DOHH2 (cell line): ENCODE measurements at regions not wholly inside any gene's neighbourhood (a gene's known extent, or its start where the extent isn't known, plus 50 kb on each side); places are given as distances from the start of the nearest gene placed in this dataset.

Experiments used
- H3F3A ChIP-seq: fragments of 200-600 bp; sonication (generic), shearing (Covaris generic); 2 replicates; pipeline ENCODE4 v1.6.0; 2016; ENCODE audit warnings: antibody characterized with exemption, mild to moderate bottlenecking; ENCODE audit not compliant: control insufficient read depth, insufficient read depth
- H3K27ac ChIP-seq: fragments of 200-600 bp; sonication (generic); 2 replicates; pipeline ENCODE4 v1.5.1; 2014; ENCODE audit warnings: low read depth, mild to moderate bottlenecking, low read length, moderate library complexity
- H3K27me3 ChIP-seq: fragments of 200-600 bp; sonication (generic); 2 replicates; pipeline ENCODE4 v1.6.1; 2014; ENCODE audit warnings: mild to moderate bottlenecking, low read length, mixed read lengths; ENCODE audit not compliant: control insufficient read depth
- H3K36me3 ChIP-seq: fragments of 200-600 bp; sonication (generic); 2 replicates; pipeline ENCODE4 v1.6.1; 2014; ENCODE audit warnings: mild to moderate bottlenecking, low read length, moderate library complexity, mixed read lengths; ENCODE audit not compliant: control insufficient read depth
- H3K4me1 ChIP-seq: fragments of 200-600 bp; sonication (generic); 2 replicates; pipeline ENCODE4 v1.6.1; 2014; ENCODE audit warnings: mild to moderate bottlenecking, low read length, mixed read lengths; ENCODE audit not compliant: control insufficient read depth
- H3K4me2 ChIP-seq: fragments of 200-600 bp; sonication (generic); 2 replicates; pipeline ENCODE4 v1.6.0; 2014; ENCODE audit warnings: mild to moderate bottlenecking, low read length, moderate library complexity
- H3K4me3 ChIP-seq: fragments of 200-600 bp; sonication (generic); 2 replicates; pipeline ENCODE4 v1.5.1; 2014; ENCODE audit warnings: mild to moderate bottlenecking, low read length, mixed read lengths
- H3K79me2 ChIP-seq: fragments of 200-600 bp; sonication (generic); 2 replicates; pipeline ENCODE4 v1.6.1; 2014; ENCODE audit warnings: mild to moderate bottlenecking, low read length, mixed read lengths; ENCODE audit not compliant: control insufficient read depth
- H3K9me2 ChIP-seq: fragments of 200-600 bp; sonication (generic); replicated peaks from 2 replicates; pipeline ENCODE4 v1.6.1; 2014; ENCODE audit warnings: mild to moderate bottlenecking, low read length, mixed read lengths; ENCODE audit not compliant: control insufficient read depth
- H3K9me3 ChIP-seq: fragments of 200-600 bp; sonication (generic); 2 replicates; pipeline ENCODE4 v1.6.1; 2014; ENCODE audit warnings: antibody characterized with exemption, low read length, mixed read lengths; ENCODE audit not compliant: control insufficient read depth, insufficient read depth
- H4K20me1 ChIP-seq: fragments of 200-600 bp; sonication (generic); 2 replicates; pipeline ENCODE4 v1.6.0; 2014; ENCODE audit warnings: low read depth, mild to moderate bottlenecking, antibody characterized with exemption, low read length, moderate library complexity; ENCODE audit not compliant: control insufficient read depth, insufficient read depth
- EZH2phosphoT487 ChIP-seq: fragments of 200-600 bp; sonication (generic); IDR thresholded peaks from 2 replicates; pipeline ENCODE4 v1.6.1; 2017; ENCODE audit warnings: borderline replicate concordance, mild to moderate bottlenecking, antibody characterized with exemption, low read length, moderate library complexity, mixed read lengths
- TF ChIP-seq, protein P1 (sequence below): fragments of 200-600 bp; sonication (generic); IDR thresholded peaks from one replicate; pipeline ENCODE4 v1.5.1; 2014; ENCODE audit warnings: antibody characterized with exemption, mild to moderate bottlenecking, low read depth, low read length; ENCODE audit not compliant: poor library complexity, severe bottlenecking

DNA sequence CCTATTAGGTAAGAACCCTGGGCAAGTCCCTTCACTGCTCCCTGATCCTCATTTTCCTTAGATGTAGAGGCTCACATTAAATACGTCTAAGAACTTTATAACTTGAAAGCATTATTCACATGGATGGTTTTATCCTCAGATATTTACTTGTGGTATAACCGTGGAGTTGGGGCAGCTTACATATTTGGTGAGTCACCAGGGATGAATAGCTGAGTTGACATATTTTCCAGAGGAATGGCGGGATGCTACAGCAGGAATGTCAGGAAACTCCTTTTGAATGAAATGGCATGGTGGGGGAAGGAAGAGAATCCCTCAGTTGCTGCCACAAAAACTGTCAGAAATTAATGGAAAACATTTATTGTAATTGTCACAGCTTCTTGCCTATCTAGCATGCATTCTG is 165.3 kb upstream of the RPS6KA3 start:
- Histone ChIP-seq H3K4me1 (no peaks in the 10 kb centered on the region), H3K27me3 (0 out of 2 replicates have a peak, but pooled peaks cover 2% of the 10 kb centered on the region), H3K79me2 (no peaks in the 10 kb centered on the region), H3K27ac (no peak overlapping the region), H3K4me2 (no peak overlapping the region), H4K20me1 (no peaks in the 10 kb centered on the region), H3F3A (no peaks in the 10 kb centered on the region), H3K4me3 (no peak overlapping the region), H3K9me3 (no peaks in the 10 kb centered on the region), H3K36me3 (no peaks in the 10 kb centered on the region), H3K9me2 (no peaks in the 10 kb centered on the region)
- TF ChIP-seq, protein P1, sequence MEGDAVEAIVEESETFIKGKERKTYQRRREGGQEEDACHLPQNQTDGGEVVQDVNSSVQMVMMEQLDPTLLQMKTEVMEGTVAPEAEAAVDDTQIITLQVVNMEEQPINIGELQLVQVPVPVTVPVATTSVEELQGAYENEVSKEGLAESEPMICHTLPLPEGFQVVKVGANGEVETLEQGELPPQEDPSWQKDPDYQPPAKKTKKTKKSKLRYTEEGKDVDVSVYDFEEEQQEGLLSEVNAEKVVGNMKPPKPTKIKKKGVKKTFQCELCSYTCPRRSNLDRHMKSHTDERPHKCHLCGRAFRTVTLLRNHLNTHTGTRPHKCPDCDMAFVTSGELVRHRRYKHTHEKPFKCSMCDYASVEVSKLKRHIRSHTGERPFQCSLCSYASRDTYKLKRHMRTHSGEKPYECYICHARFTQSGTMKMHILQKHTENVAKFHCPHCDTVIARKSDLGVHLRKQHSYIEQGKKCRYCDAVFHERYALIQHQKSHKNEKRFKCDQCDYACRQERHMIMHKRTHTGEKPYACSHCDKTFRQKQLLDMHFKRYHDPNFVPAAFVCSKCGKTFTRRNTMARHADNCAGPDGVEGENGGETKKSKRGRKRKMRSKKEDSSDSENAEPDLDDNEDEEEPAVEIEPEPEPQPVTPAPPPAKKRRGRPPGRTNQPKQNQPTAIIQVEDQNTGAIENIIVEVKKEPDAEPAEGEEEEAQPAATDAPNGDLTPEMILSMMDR: no peak
- no peak for TF ChIP-seq EZH2phosphoT487

DNA sequence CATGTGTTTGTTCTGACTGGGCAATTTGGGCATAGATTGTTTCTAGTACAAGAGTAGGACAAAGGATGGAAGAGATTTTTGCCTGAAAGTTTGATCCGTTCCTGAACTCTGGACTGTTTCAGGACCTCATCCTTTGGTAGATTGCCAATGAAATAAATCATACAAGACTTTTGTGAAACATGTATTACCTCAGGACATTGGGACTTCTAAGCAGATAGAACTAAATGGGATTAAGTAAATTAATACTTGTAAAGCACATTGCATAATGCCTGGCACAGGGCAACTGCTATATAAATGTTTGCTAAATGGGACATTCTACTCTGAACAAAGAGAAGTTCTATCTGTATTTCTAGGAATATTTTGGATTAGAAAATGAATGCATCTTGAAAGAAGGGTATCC is 164.8 kb upstream of the RPS6KA3 start:
- Histone ChIP-seq H3K27ac (no peak overlapping the region), H3K4me1 (no peaks in the 10 kb centered on the region), H3F3A (no peaks in the 10 kb centered on the region), H3K36me3 (no peaks in the 10 kb centered on the region), H3K4me3 (no peak overlapping the region), H3K9me3 (no peaks in the 10 kb centered on the region), H3K79me2 (no peaks in the 10 kb centered on the region), H3K27me3 (0 out of 2 replicates have a peak, but pooled peaks cover 2% of the 10 kb centered on the region), H3K9me2 (no peaks in the 10 kb centered on the region), H4K20me1 (no peaks in the 10 kb centered on the region), H3K4me2 (no peak overlapping the region)
- TF ChIP-seq, protein P1: no peak
- TF ChIP-seq EZH2phosphoT487: no peak

DNA sequence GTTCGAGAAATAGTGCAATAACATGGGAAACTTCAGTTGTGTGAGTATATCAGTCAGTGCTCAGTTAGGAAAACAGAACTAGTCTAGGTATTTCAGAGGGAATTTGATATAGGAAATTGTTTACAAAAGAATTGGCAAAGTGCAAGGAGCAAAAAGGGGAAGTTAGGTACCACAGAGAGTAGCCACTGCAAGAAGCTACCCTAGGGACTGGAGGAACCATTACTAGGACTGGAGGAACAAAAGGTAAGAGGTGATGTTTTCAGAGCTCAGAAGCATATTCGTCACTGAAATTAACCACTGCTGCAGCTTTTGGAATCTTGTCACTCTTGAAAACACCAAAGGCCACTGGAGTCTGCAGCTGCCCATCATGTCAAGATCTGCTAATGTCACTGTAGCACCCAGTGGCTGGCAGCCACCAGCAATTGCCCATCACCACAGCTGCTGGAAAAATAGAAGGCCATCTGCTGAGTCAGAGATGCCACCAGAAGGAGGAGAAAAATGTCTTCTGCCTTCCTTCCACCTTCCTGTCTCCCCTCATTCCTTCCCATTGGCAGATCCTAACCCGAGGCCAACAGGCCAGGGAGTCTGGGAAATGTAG is 160.6 kb upstream of the RPS6KA3 start:
- no peak overlapping the region for H3K4me2 ChIP-seq
- no peaks in the 10 kb centered on the region for H3F3A ChIP-seq
- H3K4me1 ChIP-seq: no peaks in the 10 kb centered on the region
- H3K27me3 ChIP-seq: 0 out of 2 replicates have a peak, but pooled peaks cover 2% of the 10 kb centered on the region
- no peaks in the 10 kb centered on the region for H3K36me3 ChIP-seq
- H4K20me1 ChIP-seq: no peaks in the 10 kb centered on the region
- no peaks in the 10 kb centered on the region for H3K79me2 ChIP-seq
- no peak overlapping the region for H3K4me3 ChIP-seq
- H3K9me2 ChIP-seq: no peaks in the 10 kb centered on the region
- H3K9me3 ChIP-seq: no peaks in the 10 kb centered on the region
- H3K27ac ChIP-seq: no peak overlapping the region
- TF ChIP-seq EZH2phosphoT487: no peak
- TF ChIP-seq, protein P1: no peak
